Stimulated activated CD4-positive, alpha-beta T cell treated with anti-CD3 and anti-CD28 coated beads, Interleukin-1b, Interleukin-23, amount 100 ng/mL, for 1 hour (primary cell): ENCODE measurements at regions not wholly inside any gene's neighbourhood (a gene's known extent, or its start where the extent isn't known, plus 50 kb on each side); places are given as distances from the start of the nearest gene placed in this dataset.
"Not testable (repeated sequence)": the region's sequence is repeated elsewhere in the genome, so short reads cannot be mapped to it uniquely, and the experiment has no call there.

Source experiments
- DNase-seq, 2 donors: peaks; one replicate each; pipeline ENCODE4 v3.0.0-alpha.2; 2020; ENCODE audit warnings: low read depth in 2 of 2

GRCh38 chr10:117492504-117492903 is 50.0 kb upstream of the EMX2 start:
- no peak for DNase-seq

- DNase-seq, result no peak
Measured at GRCh38 chr10:117488004-117488403, 54.5 kb upstream of the EMX2 start.

GRCh38 chr10:117486606-117487005 is 55.9 kb upstream of the EMX2 start:
- DNase-seq, result no peak

GRCh38 chr10:117483056-117483590 is 59.4 kb upstream of the EMX2 start:
- no peak for DNase-seq

GRCh38 chr10:117481011-117481410 is 61.5 kb upstream of the EMX2 start:
- DNase-seq, result not testable (repeated sequence)

- DNase-seq, result no peak
Measured at GRCh38 chr10:117480097-117480496, 62.4 kb upstream of the EMX2 start.

DNA sequence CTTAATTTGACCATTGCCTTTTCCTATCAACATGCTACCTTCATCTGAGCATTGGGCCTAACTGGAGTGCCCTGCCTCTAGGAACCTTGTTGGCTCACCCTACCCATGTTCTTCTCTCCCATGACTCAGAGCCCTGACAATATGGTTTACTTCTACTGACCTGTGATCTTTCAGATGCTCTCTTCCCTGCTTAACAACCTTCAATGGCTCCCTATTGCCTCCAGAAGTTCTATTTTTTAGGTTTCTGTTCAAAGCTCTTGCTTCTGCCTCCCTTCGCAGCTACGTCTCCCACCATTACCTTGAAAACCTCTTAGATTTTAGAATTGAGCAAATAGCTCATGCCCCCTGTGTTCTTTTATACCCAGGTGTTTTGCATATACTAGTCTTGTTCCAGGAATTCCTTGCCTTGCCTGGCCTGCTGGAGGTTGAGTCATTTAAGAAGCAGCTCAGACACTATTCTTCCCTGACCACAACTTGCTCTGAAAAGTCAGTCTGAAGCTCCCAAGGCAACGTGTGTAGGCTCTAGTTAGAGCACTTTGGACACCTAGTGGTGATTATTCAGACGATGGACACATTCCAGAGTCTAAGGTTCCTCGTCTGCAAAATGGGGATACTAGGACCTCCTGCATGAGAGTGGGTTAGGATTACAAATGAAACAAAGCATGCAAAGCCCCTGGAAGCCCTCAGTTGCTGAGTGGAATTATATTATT is 64.4 kb upstream of the EMX2 start:
- DNase-seq, result no peak

DNA sequence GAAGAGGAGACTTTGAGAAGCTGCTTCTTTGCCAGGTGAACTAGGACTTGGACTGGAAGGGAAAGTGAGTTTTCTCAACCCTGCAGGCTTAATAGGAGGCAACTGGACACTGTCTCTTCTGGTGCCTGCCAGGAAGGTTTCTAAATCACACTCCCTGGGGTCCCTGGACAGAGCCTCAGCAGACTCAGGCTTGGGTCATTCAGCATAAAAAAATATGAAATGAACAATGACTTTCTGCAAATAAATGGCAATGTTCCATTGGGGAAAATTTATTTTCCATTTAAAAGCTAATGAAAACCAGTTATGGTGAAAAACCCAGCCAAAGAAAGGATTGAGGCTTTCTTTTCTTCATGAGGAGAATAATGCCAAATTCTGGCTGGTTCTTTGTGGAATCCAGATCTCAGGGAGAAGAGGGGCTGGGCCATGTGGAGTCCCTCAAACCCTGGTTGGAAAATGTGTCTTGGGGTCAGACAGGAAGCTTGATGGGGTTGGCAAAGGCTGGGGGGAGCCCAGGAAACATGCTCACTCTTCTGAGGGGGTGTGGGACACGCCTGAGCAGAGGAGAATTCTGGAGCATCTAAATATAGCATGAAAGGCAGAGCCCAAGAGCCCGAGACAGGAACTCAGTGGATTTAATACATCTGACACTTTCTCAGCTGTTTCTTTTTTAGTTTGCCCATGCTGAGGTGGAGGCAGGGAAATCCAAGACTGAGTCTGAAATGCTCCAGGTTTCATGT is 65.2 kb upstream of the EMX2 start:
- DNase-seq, result no peak

GRCh38 chr10:117476716-117477115 is 65.8 kb upstream of the EMX2 start:
- DNase-seq, result no peak

DNA sequence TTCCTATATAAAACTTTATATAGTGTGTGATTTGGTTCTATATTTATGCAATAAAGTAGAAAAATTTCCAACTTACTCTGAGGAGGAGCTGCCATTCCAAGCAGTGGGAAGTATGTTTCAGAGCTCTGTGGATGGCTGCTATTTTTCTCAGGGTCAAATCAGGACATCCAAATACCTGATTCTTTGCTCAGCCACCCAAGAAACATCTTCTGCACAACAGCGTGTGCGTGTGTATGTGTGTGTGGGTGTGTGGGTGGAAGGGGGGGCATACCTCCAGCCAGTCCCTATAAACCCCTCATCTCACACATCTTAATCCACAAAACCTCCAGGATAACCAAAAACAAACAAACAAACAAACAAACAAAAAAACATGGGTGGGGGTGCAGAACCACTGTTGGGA is 66.3 kb upstream of the EMX2 start:
- DNase-seq, result no peak

DNA sequence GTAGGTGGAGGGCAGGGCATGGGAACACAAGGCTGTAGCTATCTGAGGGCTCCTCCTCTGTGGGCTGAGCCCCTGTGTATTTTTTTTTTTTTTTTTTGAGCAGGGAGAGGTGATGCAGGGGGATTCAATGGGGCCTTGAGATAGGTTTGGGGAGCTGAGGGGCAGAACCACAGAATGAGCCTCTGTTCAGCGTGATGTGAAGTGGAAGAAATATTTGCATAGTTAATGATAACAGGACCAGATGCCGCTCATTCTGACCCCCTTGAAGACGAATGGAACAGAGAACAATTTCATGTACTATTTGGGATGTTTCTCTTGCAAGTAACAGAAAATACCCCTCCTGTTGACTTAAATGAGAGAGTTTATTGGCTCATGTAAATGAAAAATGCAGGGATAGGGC is 69.7 kb upstream of the EMX2 start:
- no peak for DNase-seq

GRCh38 chr10:117471344-117471874 is 71.1 kb upstream of the EMX2 start:
- DNase-seq, result no peak

GRCh38 chr10:117470733-117471132 is 71.8 kb upstream of the EMX2 start:
- no peak for DNase-seq

GRCh38 chr10:117468665-117469064 is 73.9 kb upstream of the EMX2 start:
- no peak for DNase-seq

DNA sequence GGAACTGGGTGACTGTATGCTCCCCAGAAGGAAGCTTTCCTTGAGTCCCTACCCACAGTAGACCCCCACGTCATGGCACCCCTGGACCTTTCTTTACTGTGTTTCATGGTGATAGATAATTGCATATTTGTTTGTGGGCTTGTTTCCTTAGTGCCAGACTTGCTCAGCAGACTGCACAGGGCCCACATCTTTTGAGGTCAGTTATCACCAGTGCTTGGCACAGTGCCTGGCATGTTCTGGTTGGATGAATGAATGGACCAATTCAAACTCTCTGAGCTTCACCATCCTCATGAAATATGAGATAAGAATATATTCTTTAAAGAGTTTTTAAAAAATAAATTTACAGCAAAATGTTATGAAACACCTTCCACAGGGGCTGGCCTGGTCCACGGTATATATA is 78.4 kb upstream of the EMX2 start:
- DNase-seq, result no peak

DNA sequence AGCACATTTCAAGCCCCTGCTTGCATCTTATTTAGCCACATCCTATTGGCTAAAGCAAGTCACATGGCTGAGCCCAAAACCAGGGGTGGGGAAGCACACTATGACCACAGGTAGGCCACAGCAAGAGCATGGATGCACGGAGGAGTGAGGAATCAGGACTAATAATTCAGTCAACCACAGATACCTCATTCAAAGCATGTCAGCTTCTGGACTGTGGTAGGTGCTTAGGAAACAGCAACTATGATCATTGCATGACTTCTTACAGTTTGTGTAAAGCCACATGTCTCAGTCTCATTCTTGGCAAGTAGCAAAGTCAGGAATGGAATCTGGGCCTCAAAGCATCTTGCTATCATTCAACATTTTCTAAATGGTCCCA is 79.0 kb upstream of the EMX2 start:
- no peak for DNase-seq

GRCh38 chr10:117462816-117463544 is 79.6 kb upstream of the EMX2 start:
- DNase-seq, result no peak

DNA sequence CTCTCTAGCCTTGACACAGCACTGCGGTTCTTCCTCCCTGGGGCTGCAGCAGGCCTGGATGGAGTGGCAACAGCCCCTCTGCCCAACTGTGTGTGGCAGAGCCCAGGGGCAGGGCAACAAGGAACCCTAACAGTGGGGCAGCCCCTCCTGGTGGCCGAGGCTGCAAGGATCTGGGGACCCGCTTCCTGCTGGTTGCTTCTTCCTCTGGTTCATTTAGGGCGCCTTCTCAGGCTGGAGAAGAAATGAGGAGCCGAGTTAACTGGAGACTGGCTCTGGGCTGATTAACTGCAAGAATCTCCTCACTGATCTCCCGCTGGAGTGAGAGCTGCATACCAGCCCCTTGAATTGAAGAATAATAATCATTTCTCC is 80.1 kb upstream of the EMX2 start:
- no peak for DNase-seq

GRCh38 chr10:117461766-117462423 is 80.7 kb upstream of the EMX2 start:
- DNase-seq, result no peak

- DNase-seq, result no peak
Measured at GRCh38 chr10:117460846-117461765, 81.4 kb upstream of the EMX2 start.

GRCh38 chr10:117458571-117458970 is 83.3 kb upstream of the PDZD8 start:
- no peak for DNase-seq
